ENCODE measurements at regions not wholly inside any gene's neighbourhood (a gene's known extent, or its start where the extent isn't known, plus 50 kb on each side); places are given as distances from the start of the nearest gene placed in this dataset.
A peak's percentile ranks its signal among the peaks of the same experiment; 100 is the strongest.

DNA sequence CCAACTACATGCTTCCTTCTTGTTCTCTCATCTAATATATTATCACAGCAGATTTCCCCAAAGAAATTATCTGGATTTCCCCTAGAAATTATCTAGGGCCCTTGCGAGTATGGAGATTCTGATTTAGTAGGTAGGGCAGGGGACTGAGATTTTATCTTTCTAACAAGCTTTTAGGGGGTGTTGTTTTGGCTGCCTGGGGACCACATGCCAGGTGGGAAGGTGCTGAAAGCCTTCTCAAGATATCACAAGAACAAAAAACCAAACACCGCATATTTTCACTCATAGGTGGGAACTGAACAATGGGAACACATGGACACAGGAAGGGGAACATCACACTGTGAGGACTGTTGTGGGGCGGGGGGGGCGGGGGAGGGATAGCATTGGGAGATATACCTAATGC is 146.5 kb upstream of the CDH10 start:
- DNase-seq (ENCODE audit: low read depth) = no peak
- TF ChIP-seq, protein P1, sequence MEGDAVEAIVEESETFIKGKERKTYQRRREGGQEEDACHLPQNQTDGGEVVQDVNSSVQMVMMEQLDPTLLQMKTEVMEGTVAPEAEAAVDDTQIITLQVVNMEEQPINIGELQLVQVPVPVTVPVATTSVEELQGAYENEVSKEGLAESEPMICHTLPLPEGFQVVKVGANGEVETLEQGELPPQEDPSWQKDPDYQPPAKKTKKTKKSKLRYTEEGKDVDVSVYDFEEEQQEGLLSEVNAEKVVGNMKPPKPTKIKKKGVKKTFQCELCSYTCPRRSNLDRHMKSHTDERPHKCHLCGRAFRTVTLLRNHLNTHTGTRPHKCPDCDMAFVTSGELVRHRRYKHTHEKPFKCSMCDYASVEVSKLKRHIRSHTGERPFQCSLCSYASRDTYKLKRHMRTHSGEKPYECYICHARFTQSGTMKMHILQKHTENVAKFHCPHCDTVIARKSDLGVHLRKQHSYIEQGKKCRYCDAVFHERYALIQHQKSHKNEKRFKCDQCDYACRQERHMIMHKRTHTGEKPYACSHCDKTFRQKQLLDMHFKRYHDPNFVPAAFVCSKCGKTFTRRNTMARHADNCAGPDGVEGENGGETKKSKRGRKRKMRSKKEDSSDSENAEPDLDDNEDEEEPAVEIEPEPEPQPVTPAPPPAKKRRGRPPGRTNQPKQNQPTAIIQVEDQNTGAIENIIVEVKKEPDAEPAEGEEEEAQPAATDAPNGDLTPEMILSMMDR (conservative IDR thresholded peaks at IDR 0.05; ENCODE audit: control insufficient read depth, insufficient read depth, low read depth, low read length) = no peak
- H3K4me3 ChIP-seq (ENCODE audit: control insufficient read depth, low read depth, low read length) = no peak overlapping the region

DNA sequence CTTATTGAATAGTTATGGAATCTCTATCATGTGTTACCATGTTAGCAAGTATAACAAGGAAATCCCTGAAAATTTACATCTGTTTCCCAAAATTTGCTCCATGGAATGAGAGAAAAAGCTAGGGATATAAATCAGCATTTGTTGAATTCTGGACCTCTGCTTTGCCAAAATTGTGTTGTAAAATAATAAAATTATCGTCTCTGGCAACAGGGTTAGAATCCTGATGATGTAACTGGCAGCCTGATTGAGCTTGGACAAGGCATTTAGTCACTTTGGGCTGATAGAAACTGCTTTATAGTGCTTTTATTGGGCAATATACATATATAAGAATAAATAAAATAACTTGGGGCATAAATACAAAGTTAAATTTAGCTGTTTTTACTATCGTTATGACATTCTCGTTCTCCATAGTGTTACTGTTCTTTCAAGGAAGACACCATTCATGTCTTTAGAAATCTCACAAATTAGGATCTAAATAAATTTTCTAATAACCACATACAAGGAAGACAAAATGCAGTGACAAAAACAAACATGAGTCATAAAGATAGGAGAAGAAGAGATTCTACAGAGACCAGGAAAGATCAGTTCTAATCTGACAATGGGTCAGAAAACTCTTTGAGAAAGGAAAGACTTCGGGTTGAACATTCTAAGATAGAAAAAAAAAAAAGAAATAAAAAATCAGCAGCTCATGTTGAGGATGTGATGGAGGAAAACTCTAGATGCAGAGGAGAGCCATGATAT is 145.0 kb upstream of the CDH10 start:
- no peak for DNase-seq (ENCODE audit: low read depth)
- TF ChIP-seq, protein P1 (conservative IDR thresholded peaks at IDR 0.05; ENCODE audit: control insufficient read depth, insufficient read depth, low read depth, low read length) = no peak
- no peak overlapping the region for H3K4me3 ChIP-seq (ENCODE audit: control insufficient read depth, low read depth, low read length)

DNA sequence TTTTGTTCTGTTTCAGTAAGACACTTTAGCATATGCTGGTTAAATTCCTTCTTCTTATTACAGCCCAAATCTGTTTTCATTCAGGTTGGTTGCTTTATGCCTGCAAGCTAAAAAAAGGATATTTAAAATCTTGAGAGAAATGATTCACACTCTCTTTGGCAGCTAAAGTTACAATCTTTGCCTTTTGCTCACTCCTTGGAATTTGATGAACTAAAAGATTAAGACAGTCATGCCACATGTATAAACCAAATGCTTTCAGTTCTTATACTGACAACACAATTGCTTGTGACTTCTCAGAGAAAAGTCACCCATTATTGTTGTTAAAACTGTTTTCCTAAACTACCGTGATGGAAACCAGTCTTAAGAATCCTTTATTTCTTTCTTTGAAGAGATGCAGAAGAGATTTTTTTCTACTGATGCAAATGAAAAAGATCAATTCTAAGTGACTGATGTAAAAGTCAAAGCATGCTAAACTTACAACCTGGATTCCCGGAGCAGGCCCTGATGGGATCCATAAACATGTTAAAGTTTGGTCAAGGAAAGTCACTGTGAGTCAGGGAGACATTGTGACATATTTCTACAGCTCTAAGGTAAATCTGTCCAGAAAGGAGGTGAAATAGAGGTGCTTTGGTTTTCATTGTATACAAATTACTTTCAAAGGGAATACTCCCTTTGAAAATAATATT is 144.2 kb upstream of the CDH10 start:
- TF ChIP-seq, protein P1 (conservative IDR thresholded peaks at IDR 0.05; ENCODE audit: control insufficient read depth, insufficient read depth, low read depth, low read length) = no peak
- no peak overlapping the region for H3K4me3 ChIP-seq (ENCODE audit: control insufficient read depth, low read depth, low read length)
- DNase-seq (ENCODE audit: low read depth) = peak; percentile 0

DNA sequence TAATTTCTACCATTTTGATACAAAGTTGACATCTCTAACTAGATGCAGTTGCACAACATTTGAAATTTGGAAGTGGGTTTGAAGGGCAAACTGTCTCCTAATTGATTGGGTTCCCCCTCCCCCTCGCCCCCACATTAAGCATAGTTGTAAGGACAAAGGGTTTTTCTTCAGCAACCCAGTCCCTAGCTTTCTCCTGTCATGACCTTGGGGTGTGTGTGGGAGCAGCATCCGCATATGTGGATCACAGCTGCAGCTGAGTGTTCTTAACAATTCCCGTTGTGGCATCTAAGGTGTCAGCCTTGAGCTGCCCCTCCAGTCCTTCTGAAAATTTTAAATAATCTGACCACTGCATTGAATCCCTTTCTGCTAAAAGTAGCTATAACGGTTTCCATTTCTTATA is 141.3 kb upstream of the CDH10 start:
- TF ChIP-seq, protein P1 (conservative IDR thresholded peaks at IDR 0.05; ENCODE audit: control insufficient read depth, insufficient read depth, low read depth, low read length) = no peak
- no peak overlapping the region for H3K4me3 ChIP-seq (ENCODE audit: control insufficient read depth, low read depth, low read length)
- no peak for DNase-seq (ENCODE audit: low read depth)

DNA sequence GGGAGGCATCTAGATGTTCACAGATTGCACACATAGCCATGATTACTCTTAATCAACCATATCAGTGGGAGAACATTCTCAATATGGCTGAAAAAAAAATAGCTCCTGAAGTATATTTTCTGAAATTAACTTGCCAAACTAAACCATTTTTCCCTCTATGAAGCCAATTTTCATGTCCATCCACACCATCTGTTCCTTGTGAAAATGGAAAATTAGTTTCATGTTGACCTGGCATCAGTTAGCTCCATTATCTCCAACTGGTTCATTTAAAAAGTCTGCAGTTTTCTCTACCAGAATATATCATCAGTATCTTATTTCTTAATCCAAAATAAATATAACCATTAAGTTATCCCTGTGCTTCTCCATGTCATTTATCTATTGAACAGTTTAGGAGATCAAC is 138.8 kb upstream of the CDH10 start:
- no peak overlapping the region for H3K4me3 ChIP-seq (ENCODE audit: control insufficient read depth, low read depth, low read length)
- no peak for DNase-seq (ENCODE audit: low read depth)
- TF ChIP-seq, protein P1 (conservative IDR thresholded peaks at IDR 0.05; ENCODE audit: control insufficient read depth, insufficient read depth, low read depth, low read length) = no peak

DNA sequence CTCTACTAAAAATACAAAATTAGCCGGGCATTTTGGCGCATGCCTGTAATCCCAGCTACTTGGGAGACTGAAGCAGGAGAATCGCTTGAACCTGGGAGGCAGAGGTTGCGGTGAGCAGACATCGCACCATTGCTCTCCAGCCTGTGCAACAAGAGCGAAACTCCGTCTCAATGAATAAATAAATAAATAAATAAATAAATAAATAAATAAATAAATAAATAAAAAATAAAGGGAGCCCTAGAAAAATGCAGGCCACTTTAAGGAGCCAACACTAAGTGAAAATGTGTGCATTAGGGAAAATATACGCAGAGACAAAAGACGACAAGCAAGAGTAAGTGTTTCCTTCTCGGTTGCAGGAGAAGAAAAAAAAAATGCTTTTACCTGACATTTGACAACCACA is 132.6 kb upstream of the CDH10 start:
- TF ChIP-seq, protein P1 (conservative IDR thresholded peaks at IDR 0.05; ENCODE audit: control insufficient read depth, insufficient read depth, low read depth, low read length) = no peak
- no peak overlapping the region for H3K4me3 ChIP-seq (ENCODE audit: control insufficient read depth, low read depth, low read length)
- DNase-seq (ENCODE audit: low read depth) = no peak

Data from fibroblast of mammary gland (primary cell).